AG09319 (cell line): ENCODE measurements at regions not wholly inside any gene's neighbourhood (a gene's known extent, or its start where the extent isn't known, plus 50 kb on each side); places are given as distances from the start of the nearest gene placed in this dataset.

Experiments
- DNase-seq: peaks from one replicate; pipeline ENCODE4 v3.0.0-alpha.2; 2010; ENCODE audit warnings: low read depth; ENCODE audit errors: extremely low read depth
- CTCF ChIP-seq: IDR thresholded peaks from 2 replicates; pipeline ENCODE4 v1.5.1; 2011; ENCODE audit warnings: low read depth, mild to moderate bottlenecking, inconsistent platforms, low read length, moderate library complexity

DNA sequence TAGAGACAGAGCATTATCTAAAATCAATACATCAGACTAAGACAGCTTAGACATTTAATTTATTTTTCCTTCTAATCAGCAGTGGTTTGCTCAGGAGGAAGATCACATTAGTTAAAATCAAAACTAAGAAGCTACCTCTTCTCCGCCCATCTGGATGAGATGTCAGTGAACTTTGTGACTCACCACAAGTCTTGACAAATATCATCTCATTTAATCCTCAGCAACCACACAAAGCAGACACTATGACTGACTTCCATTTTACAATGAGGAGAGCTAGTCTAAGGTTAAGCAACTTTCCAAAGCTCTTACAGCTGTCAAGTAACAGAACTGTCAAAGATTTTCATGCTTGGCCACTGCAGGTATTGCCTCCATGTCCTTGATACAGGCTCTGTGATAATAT, 289.5 kb downstream of the DEPDC1B start:
- no peak for TF ChIP-seq CTCF
- no peak for DNase-seq

DNA sequence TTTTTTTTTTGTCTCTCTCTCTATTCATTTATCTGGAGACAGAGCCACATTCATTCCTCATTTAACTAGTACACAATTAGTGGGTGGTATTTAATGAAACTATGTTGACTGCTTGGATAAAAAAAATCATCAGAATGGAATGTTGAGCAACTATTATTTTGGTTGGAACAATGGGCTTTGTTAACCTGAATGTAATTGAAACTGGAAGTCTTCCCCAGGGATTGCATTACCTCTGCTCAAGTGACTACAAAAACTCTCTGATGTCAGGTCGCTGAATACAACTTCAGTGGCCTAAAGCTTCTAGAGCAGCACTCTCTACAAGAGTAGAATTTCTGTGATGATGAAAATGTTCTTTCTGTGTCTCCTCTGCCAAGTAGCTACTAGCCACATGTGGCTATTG, 295.8 kb downstream of the DEPDC1B start:
- DNase-seq, result no peak
- no peak for TF ChIP-seq CTCF

- no peak for DNase-seq
- TF ChIP-seq CTCF, result no peak
Observed at GRCh38 chr5:60403343-60404006, 296.5 kb downstream of the DEPDC1B start.

DNA sequence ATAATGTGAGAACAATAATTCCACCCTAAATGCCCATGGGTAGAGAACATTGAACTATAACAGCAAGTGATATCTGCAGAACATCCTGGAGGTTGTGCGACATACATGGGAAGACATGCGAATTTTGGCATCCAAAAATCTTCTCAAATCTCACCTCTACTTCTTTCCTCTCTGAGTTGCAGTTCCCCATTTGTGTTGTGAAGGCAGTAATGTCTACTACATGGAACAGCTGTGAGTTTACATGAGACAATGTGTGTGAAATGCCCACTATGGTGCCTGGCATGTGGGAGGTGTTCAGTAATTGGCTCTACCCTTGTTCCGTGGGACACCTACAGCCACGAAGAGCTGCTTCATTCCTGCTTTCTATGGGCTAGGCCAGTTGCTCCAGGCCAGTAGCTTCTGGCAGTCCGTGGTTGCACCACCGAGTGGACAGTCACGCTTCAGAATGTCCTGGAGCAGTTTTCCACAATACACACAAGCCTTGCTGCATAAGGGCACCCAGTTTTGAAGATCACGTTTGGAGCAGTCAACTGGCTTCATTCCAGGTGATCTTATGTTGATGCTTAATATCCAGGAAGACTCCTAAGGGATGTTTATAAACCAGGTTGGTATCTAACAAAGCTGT, 297.7 kb downstream of the DEPDC1B start:
- no peak for TF ChIP-seq CTCF
- DNase-seq, result no peak

- no peak for DNase-seq
- no peak for TF ChIP-seq CTCF
Observed at GRCh38 chr5:60401526-60401925, 298.4 kb downstream of the DEPDC1B start.

- no peak for TF ChIP-seq CTCF
- DNase-seq, result no peak
Observed at GRCh38 chr5:60399507-60399906, 300.5 kb downstream of the DEPDC1B start.

DNA sequence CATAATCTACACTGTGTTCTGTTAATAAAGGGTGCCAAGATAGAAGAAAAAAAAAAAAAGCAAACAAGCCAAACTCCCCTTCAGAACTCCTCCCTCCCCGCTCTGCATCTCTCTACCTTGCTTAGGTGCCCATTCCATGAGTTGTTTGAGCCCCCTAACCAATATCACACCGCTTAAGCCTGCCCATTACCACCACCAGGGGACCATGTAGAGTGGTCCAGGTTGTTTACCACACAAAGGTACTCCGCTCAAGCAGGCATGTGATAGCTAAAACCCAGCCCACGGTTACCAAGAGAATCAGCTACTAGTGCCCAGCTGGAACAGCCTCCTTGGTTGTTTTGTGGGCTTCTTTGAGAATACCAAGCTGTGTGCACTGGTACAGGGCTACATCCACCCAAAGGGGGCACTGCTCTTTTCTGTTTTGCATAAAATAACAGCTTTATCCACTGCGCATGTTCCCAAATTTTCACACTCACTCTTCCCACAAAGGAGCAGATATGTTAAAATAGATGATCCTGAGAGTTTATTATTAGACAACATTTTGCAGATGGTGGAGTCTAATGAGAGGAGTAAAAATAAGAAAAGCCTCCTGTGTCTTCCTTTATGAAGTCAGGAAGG, 304.1 kb downstream of the DEPDC1B start:
- DNase-seq, result no peak
- TF ChIP-seq CTCF, result no peak
